ENCODE measurements at regions not wholly inside any gene's neighbourhood (a gene's known extent, or its start where the extent isn't known, plus 50 kb on each side); places are given as distances from the start of the nearest gene placed in this dataset.

GRCh38 chr1:187631984-187632383 lies 803.2 kb downstream of the PLA2G4A start:
- no peak for DNase-seq
- TF ChIP-seq CTCF (IDR thresholded peaks at IDR 0.05; ENCODE audit: borderline replicate concordance) = no peak
- Histone ChIP-seq H3K27ac (replicated peaks) (no peak overlapping the region), H3K27me3 (ENCODE audit: low read depth) (no peaks in the 10 kb centered on the region), H3K4me1 (no peaks in the 10 kb centered on the region), H3K9me3 (replicated peaks) (peaks cover 46% of the 10 kb centered on the region), H3K4me3 (no peak overlapping the region), H3K36me3 (no peaks in the 10 kb centered on the region)
- intact Hi-C loops (cut with micrococcal nuclease) = no loop called here

- no peak for DNase-seq
- intact Hi-C loops (cut with micrococcal nuclease) = no loop called here
- H3K4me3 ChIP-seq = no peak overlapping the region
Measured at GRCh38 chr1:187634940-187635339, 806.2 kb downstream of the PLA2G4A start.

GRCh38 chr1:187638733-187639434 lies 810.1 kb downstream of the PLA2G4A start:
- H3K36me3 ChIP-seq = no peaks in the 10 kb centered on the region
- H3K9me3 ChIP-seq (replicated peaks) = peaks cover 45% of the 10 kb centered on the region
- intact Hi-C loops (cut with micrococcal nuclease) = no loop called here
- no peak for TF ChIP-seq CTCF (IDR thresholded peaks at IDR 0.05; ENCODE audit: borderline replicate concordance)
- no peak for DNase-seq
- H3K4me3 ChIP-seq = no peak overlapping the region
- H3K27ac ChIP-seq (replicated peaks) = no peak overlapping the region
- H3K27me3 ChIP-seq (ENCODE audit: low read depth) = no peaks in the 10 kb centered on the region
- no peaks in the 10 kb centered on the region for H3K4me1 ChIP-seq

More at GRCh38 chr1:187634940-187635339, 806.2 kb downstream of the PLA2G4A start:
- Histone ChIP-seq H3K36me3 (no peaks in the 10 kb centered on the region), H3K4me1 (no peaks in the 10 kb centered on the region), H3K27ac (replicated peaks) (no peak overlapping the region), H3K27me3 (ENCODE audit: low read depth) (no peaks in the 10 kb centered on the region), H3K9me3 (replicated peaks) (peaks cover 57% of the 10 kb centered on the region)
- no peak for TF ChIP-seq CTCF (IDR thresholded peaks at IDR 0.05; ENCODE audit: borderline replicate concordance)

- Histone ChIP-seq H3K27me3 (ENCODE audit: low read depth) (no peaks in the 10 kb centered on the region), H3K9me3 (replicated peaks) (peaks cover 33% of the 10 kb centered on the region), H3K27ac (replicated peaks) (no peak overlapping the region), H3K4me1 (no peaks in the 10 kb centered on the region), H3K4me3 (no peak overlapping the region), H3K36me3 (no peaks in the 10 kb centered on the region)
- intact Hi-C loops (cut with micrococcal nuclease) = no loop called here
- DNase-seq = no peak
- TF ChIP-seq CTCF (IDR thresholded peaks at IDR 0.05; ENCODE audit: borderline replicate concordance) = no peak
Measured at GRCh38 chr1:187641015-187641414, 812.3 kb downstream of the PLA2G4A start.

GRCh38 chr1:187641463-187641862 lies 812.7 kb downstream of the PLA2G4A start:
- Histone ChIP-seq H3K9me3 (replicated peaks) (peaks cover 32% of the 10 kb centered on the region), H3K36me3 (no peaks in the 10 kb centered on the region), H3K4me1 (no peaks in the 10 kb centered on the region), H3K4me3 (no peak overlapping the region), H3K27me3 (ENCODE audit: low read depth) (no peaks in the 10 kb centered on the region), H3K27ac (replicated peaks) (no peak overlapping the region)
- intact Hi-C loops (cut with micrococcal nuclease) = no loop called here
- TF ChIP-seq CTCF (IDR thresholded peaks at IDR 0.05; ENCODE audit: borderline replicate concordance) = no peak
- DNase-seq = no peak
